HFFc6 (cell line): ENCODE measurements at regions not wholly inside any gene's neighbourhood (a gene's known extent, or its start where the extent isn't known, plus 50 kb on each side); places are given as distances from the start of the nearest gene placed in this dataset.

Experiments used
- DNase-seq: peaks from one replicate; pipeline ENCODE4 v3.0.0-alpha.2; 2018
- H3K27ac Mint-ChIP-seq: 2 replicates; pipeline ENCODE4 v1.8.0; 2020; ENCODE audit warnings: mild to moderate bottlenecking, mixed read lengths
- H3K27me3 Mint-ChIP-seq: 2 replicates; pipeline ENCODE4 v1.8.0; 2021; ENCODE audit warnings: mild to moderate bottlenecking, moderate library complexity, mixed read lengths; ENCODE audit not compliant: insufficient read depth
- H3K36me3 Mint-ChIP-seq: 2 replicates; pipeline ENCODE4 v1.8.0; 2021; ENCODE audit warnings: low read depth, mixed read lengths
- H3K4me1 Mint-ChIP-seq: 2 replicates; pipeline ENCODE4 v1.8.0; 2020; ENCODE audit warnings: low read depth, mixed read lengths
- H3K4me3 Mint-ChIP-seq: 2 replicates; pipeline ENCODE4 v1.8.0; 2020; ENCODE audit warnings: mild to moderate bottlenecking, moderate library complexity, mixed read lengths
- H3K9me3 Mint-ChIP-seq: 2 replicates; pipeline ENCODE4 v1.8.0; 2020; ENCODE audit warnings: mild to moderate bottlenecking, mixed read lengths
- CTCF ChIP-seq: fragments of 200-600 bp; sonication (generic); IDR thresholded peaks from 2 replicates; pipeline ENCODE4 v1.5.0; 2021; ENCODE audit warnings: antibody characterized with exemption, mild to moderate bottlenecking

- Mint-ChIP-seq H3K27ac (no peak overlapping the region), H3K9me3 (no peaks in the 10 kb centered on the region), H3K36me3 (0 out of 2 replicates have a peak, but pooled peaks cover 3% of the 10 kb centered on the region), H3K27me3 (peaks cover 18% of the 10 kb centered on the region), H3K4me1 (peaks cover 23% of the 10 kb centered on the region), H3K4me3 (no peak overlapping the region)
- DNase-seq = no peak
- no peak for TF ChIP-seq CTCF
These were observed 116.9 kb upstream of the SIRPA start for GRCh38 chr20:1778338-1778737.

DNA sequence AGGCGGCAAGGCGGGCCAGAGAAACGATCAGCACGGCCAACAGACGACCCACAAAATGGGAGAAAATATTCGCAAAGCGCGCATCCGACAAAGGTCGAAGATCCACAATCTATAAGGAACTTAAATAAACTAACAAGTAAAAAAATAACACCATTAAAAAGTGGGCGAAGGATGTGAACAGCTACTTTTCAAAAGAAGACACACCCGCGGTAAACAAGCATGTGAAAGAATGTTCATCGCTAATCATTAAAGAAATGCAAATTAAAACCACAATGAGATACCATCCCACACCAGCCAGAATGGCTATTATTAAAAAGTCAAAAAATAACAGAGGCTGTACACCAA, 117.8 kb upstream of the SIRPA start:
- H3K27ac Mint-ChIP-seq = peak overlapping the region; percentile 81
- 0 out of 2 replicates have a peak, but pooled peaks cover 3% of the 10 kb centered on the region for H3K36me3 Mint-ChIP-seq
- H3K27me3 Mint-ChIP-seq = peaks cover 15% of the 10 kb centered on the region
- H3K4me1 Mint-ChIP-seq = peaks cover 23% of the 10 kb centered on the region
- H3K4me3 Mint-ChIP-seq = peak overlapping the region; percentile 90
- no peak for DNase-seq
- H3K9me3 Mint-ChIP-seq = no peaks in the 10 kb centered on the region
- no peak; the same call in 1 of the 2 replicates for TF ChIP-seq CTCF

DNA sequence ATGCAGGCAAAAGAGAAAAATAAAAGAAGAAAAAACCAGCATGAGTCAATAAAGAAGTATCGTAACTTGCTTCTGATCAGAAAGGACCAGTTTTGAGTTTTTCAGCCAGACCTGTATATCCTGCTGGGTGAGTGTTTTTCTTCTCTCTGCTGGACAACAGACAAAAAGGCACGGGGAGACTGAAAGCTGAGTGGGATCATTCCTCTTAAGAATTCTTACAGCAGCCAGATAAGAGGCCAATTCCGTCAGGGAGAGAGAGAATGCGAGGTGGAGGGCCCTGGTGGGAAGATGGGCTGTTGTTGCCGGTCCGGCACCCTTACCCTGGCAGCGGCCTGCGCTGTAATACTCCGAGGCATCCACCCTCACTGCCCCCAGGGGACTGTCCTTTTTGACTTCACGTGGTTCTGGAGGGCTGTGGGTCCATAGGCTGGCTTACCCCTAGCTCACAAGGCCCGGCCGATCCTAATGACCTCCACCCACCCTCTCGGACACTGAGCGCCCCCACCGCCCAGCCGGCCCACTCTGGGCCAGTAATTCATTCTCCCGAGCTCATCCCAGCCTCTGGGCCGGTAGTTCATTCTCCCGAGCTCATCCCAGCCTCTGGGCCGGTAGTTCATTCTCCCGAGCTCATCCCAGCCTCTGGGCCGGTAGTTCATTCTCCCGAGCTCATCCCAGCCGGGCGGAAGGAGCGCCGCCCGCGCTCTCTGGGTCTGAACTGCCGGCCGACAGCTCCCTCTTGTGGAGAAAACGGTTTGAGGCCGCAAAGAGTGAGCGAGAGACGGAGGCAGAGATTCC, 118.3 kb upstream of the SIRPA start:
- Mint-ChIP-seq H3K4me3 (peak overlapping the region; percentile 90), H3K27ac (peak overlapping the region; percentile 81), H3K4me1 (peaks cover 23% of the 10 kb centered on the region), H3K36me3 (0 out of 2 replicates have a peak, but pooled peaks cover 3% of the 10 kb centered on the region), H3K27me3 (peaks cover 14% of the 10 kb centered on the region), H3K9me3 (no peaks in the 10 kb centered on the region)
- peak; percentile 81 for DNase-seq
- peak; percentile 90 for TF ChIP-seq CTCF

GRCh38 chr20:1775117-1775516, 117.5 kb upstream of the SIRPG start:
- Mint-ChIP-seq H3K36me3 (0 out of 2 replicates have a peak, but pooled peaks cover 3% of the 10 kb centered on the region), H3K4me1 (peaks cover 23% of the 10 kb centered on the region), H3K9me3 (no peaks in the 10 kb centered on the region), H3K4me3 (no peak overlapping the region), H3K27ac (no peak overlapping the region), H3K27me3 (peaks cover 5% of the 10 kb centered on the region)
- no peak for TF ChIP-seq CTCF
- DNase-seq = peak; percentile 52

GRCh38 chr20:1774479-1774878, 116.9 kb upstream of the SIRPG start:
- no peak for DNase-seq
- Mint-ChIP-seq H3K36me3 (0 out of 2 replicates have a peak, but pooled peaks cover 3% of the 10 kb centered on the region), H3K9me3 (no peaks in the 10 kb centered on the region), H3K4me1 (peaks cover 23% of the 10 kb centered on the region), H3K4me3 (no peak overlapping the region), H3K27me3 (peaks cover 1% of the 10 kb centered on the region; the same call in 1 of the 2 replicates), H3K27ac (no peak overlapping the region)
- no peak for TF ChIP-seq CTCF
